ENCODE measurements at regions not wholly inside any gene's neighbourhood (a gene's known extent, or its start where the extent isn't known, plus 50 kb on each side); places are given as distances from the start of the nearest gene placed in this dataset.

GRCh38 chr9:126232461-126232860 lies 94.2 kb upstream of the MVB12B start:
- H3K9me3 ChIP-seq (ENCODE audit: control insufficient read depth, insufficient read depth, low read length), result no peaks in the 10 kb centered on the region
- peaks cover 3% of the 10 kb centered on the region for H3K27me3 ChIP-seq (ENCODE audit: control insufficient read depth, insufficient read depth, low read length)
- H3K4me3 ChIP-seq (ENCODE audit: low read depth, low read length), result no peak overlapping the region
- no peak overlapping the region for H3K9ac ChIP-seq (ENCODE audit: low read depth, low read length)
- no peaks in the 10 kb centered on the region for H3K36me3 ChIP-seq (ENCODE audit: control insufficient read depth, insufficient read depth, low read length)
- H3K4me1 ChIP-seq (ENCODE audit: control insufficient read depth, insufficient read depth, low read length), result no peaks in the 10 kb centered on the region

GRCh38 chr9:126233175-126233574 lies 93.5 kb upstream of the MVB12B start:
- no peaks in the 10 kb centered on the region for H3K4me1 ChIP-seq (ENCODE audit: control insufficient read depth, insufficient read depth, low read length)
- H3K9ac ChIP-seq (ENCODE audit: low read depth, low read length), result no peak overlapping the region
- no peaks in the 10 kb centered on the region for H3K36me3 ChIP-seq (ENCODE audit: control insufficient read depth, insufficient read depth, low read length)
- no peak overlapping the region for H3K4me3 ChIP-seq (ENCODE audit: low read depth, low read length)
- peaks cover 3% of the 10 kb centered on the region for H3K27me3 ChIP-seq (ENCODE audit: control insufficient read depth, insufficient read depth, low read length)
- H3K9me3 ChIP-seq (ENCODE audit: control insufficient read depth, insufficient read depth, low read length), result no peaks in the 10 kb centered on the region

GRCh38 chr9:126233913-126234525 lies 92.6 kb upstream of the MVB12B start:
- H3K27me3 ChIP-seq (ENCODE audit: control insufficient read depth, insufficient read depth, low read length), result no peaks in the 10 kb centered on the region

GRCh38 chr9:126234681-126235335 lies 91.8 kb upstream of the MVB12B start:
- no peaks in the 10 kb centered on the region for H3K36me3 ChIP-seq (ENCODE audit: control insufficient read depth, insufficient read depth, low read length)
- no peaks in the 10 kb centered on the region for H3K9me3 ChIP-seq (ENCODE audit: control insufficient read depth, insufficient read depth, low read length)
- no peak overlapping the region for H3K9ac ChIP-seq (ENCODE audit: low read depth, low read length)
- H3K27me3 ChIP-seq (ENCODE audit: control insufficient read depth, insufficient read depth, low read length), result no peaks in the 10 kb centered on the region
- no peak overlapping the region for H3K4me3 ChIP-seq (ENCODE audit: low read depth, low read length)
- H3K4me1 ChIP-seq (ENCODE audit: control insufficient read depth, insufficient read depth, low read length), result no peaks in the 10 kb centered on the region

More at GRCh38 chr9:126233913-126234525, 92.6 kb upstream of the MVB12B start:
- H3K36me3 ChIP-seq (ENCODE audit: control insufficient read depth, insufficient read depth, low read length), result no peaks in the 10 kb centered on the region
- no peak overlapping the region for H3K9ac ChIP-seq (ENCODE audit: low read depth, low read length)
- no peaks in the 10 kb centered on the region for H3K4me1 ChIP-seq (ENCODE audit: control insufficient read depth, insufficient read depth, low read length)
- no peaks in the 10 kb centered on the region for H3K9me3 ChIP-seq (ENCODE audit: control insufficient read depth, insufficient read depth, low read length)
- H3K4me3 ChIP-seq (ENCODE audit: low read depth, low read length), result no peak overlapping the region

GRCh38 chr9:126235336-126236243 lies 91.0 kb upstream of the MVB12B start:
- Histone ChIP-seq H3K9me3 (ENCODE audit: control insufficient read depth, insufficient read depth, low read length) (no peaks in the 10 kb centered on the region), H3K4me1 (ENCODE audit: control insufficient read depth, insufficient read depth, low read length) (no peaks in the 10 kb centered on the region), H3K4me3 (ENCODE audit: low read depth, low read length) (no peak overlapping the region), H3K36me3 (ENCODE audit: control insufficient read depth, insufficient read depth, low read length) (no peaks in the 10 kb centered on the region), H3K9ac (ENCODE audit: low read depth, low read length) (no peak overlapping the region), H3K27me3 (ENCODE audit: control insufficient read depth, insufficient read depth, low read length) (no peaks in the 10 kb centered on the region)

GRCh38 chr9:126236273-126236672 lies 90.4 kb upstream of the MVB12B start:
- Histone ChIP-seq H3K27me3 (ENCODE audit: control insufficient read depth, insufficient read depth, low read length) (no peaks in the 10 kb centered on the region), H3K4me3 (ENCODE audit: low read depth, low read length) (no peak overlapping the region), H3K4me1 (ENCODE audit: control insufficient read depth, insufficient read depth, low read length) (no peaks in the 10 kb centered on the region), H3K9me3 (ENCODE audit: control insufficient read depth, insufficient read depth, low read length) (no peaks in the 10 kb centered on the region), H3K36me3 (ENCODE audit: control insufficient read depth, insufficient read depth, low read length) (no peaks in the 10 kb centered on the region), H3K9ac (ENCODE audit: low read depth, low read length) (no peak overlapping the region)

GRCh38 chr9:126238415-126238814 lies 88.2 kb upstream of the MVB12B start:
- no peaks in the 10 kb centered on the region for H3K9me3 ChIP-seq (ENCODE audit: control insufficient read depth, insufficient read depth, low read length)
- H3K27me3 ChIP-seq (ENCODE audit: control insufficient read depth, insufficient read depth, low read length), result no peaks in the 10 kb centered on the region

GRCh38 chr9:126239515-126239914 lies 87.1 kb upstream of the MVB12B start:
- Histone ChIP-seq H3K4me1 (ENCODE audit: control insufficient read depth, insufficient read depth, low read length) (no peaks in the 10 kb centered on the region), H3K9me3 (ENCODE audit: control insufficient read depth, insufficient read depth, low read length) (no peaks in the 10 kb centered on the region)

More at GRCh38 chr9:126238415-126238814, 88.2 kb upstream of the MVB12B start:
- no peaks in the 10 kb centered on the region for H3K4me1 ChIP-seq (ENCODE audit: control insufficient read depth, insufficient read depth, low read length)
- no peak overlapping the region for H3K4me3 ChIP-seq (ENCODE audit: low read depth, low read length)
- H3K36me3 ChIP-seq (ENCODE audit: control insufficient read depth, insufficient read depth, low read length), result no peaks in the 10 kb centered on the region
- H3K9ac ChIP-seq (ENCODE audit: low read depth, low read length), result no peak overlapping the region

GRCh38 chr9:126240835-126241234 lies 85.8 kb upstream of the MVB12B start:
- no peaks in the 10 kb centered on the region for H3K36me3 ChIP-seq (ENCODE audit: control insufficient read depth, insufficient read depth, low read length)
- H3K9ac ChIP-seq (ENCODE audit: low read depth, low read length), result no peak overlapping the region
- no peaks in the 10 kb centered on the region for H3K4me1 ChIP-seq (ENCODE audit: control insufficient read depth, insufficient read depth, low read length)
- H3K4me3 ChIP-seq (ENCODE audit: low read depth, low read length), result no peak overlapping the region
- no peaks in the 10 kb centered on the region for H3K27me3 ChIP-seq (ENCODE audit: control insufficient read depth, insufficient read depth, low read length)
- H3K9me3 ChIP-seq (ENCODE audit: control insufficient read depth, insufficient read depth, low read length), result no peaks in the 10 kb centered on the region

More at GRCh38 chr9:126239515-126239914, 87.1 kb upstream of the MVB12B start:
- no peak overlapping the region for H3K4me3 ChIP-seq (ENCODE audit: low read depth, low read length)
- no peak overlapping the region for H3K9ac ChIP-seq (ENCODE audit: low read depth, low read length)
- H3K36me3 ChIP-seq (ENCODE audit: control insufficient read depth, insufficient read depth, low read length), result no peaks in the 10 kb centered on the region
- no peaks in the 10 kb centered on the region for H3K27me3 ChIP-seq (ENCODE audit: control insufficient read depth, insufficient read depth, low read length)

GRCh38 chr9:126248680-126249079 lies 77.9 kb upstream of the MVB12B start:
- Histone ChIP-seq H3K27me3 (ENCODE audit: control insufficient read depth, insufficient read depth, low read length) (no peaks in the 10 kb centered on the region), H3K9me3 (ENCODE audit: control insufficient read depth, insufficient read depth, low read length) (no peaks in the 10 kb centered on the region), H3K9ac (ENCODE audit: low read depth, low read length) (no peak overlapping the region), H3K4me3 (ENCODE audit: low read depth, low read length) (no peak overlapping the region), H3K36me3 (ENCODE audit: control insufficient read depth, insufficient read depth, low read length) (no peaks in the 10 kb centered on the region), H3K4me1 (ENCODE audit: control insufficient read depth, insufficient read depth, low read length) (no peaks in the 10 kb centered on the region)

- Histone ChIP-seq H3K9me3 (ENCODE audit: control insufficient read depth, insufficient read depth, low read length) (no peaks in the 10 kb centered on the region), H3K36me3 (ENCODE audit: control insufficient read depth, insufficient read depth, low read length) (no peaks in the 10 kb centered on the region), H3K27me3 (ENCODE audit: control insufficient read depth, insufficient read depth, low read length) (no peaks in the 10 kb centered on the region), H3K9ac (ENCODE audit: low read depth, low read length) (no peak overlapping the region), H3K4me1 (ENCODE audit: control insufficient read depth, insufficient read depth, low read length) (no peaks in the 10 kb centered on the region), H3K4me3 (ENCODE audit: low read depth, low read length) (no peak overlapping the region)
Observed at GRCh38 chr9:126261584-126262356, 64.9 kb upstream of the MVB12B start.
